CD4-positive, alpha-beta T cell treated with Interleukin-10 for 1 hour (primary cell): ENCODE measurements at regions not wholly inside any gene's neighbourhood (a gene's known extent, or its start where the extent isn't known, plus 50 kb on each side); places are given as distances from the start of the nearest gene placed in this dataset.

Experiments used
- DNase-seq: peaks from one replicate; pipeline ENCODE4 v3.0.0-alpha.2; 2020

GRCh38 chr18:47530695-47531094, 279.2 kb upstream of the SKOR2 start:
- no peak for DNase-seq

GRCh38 chr18:47528343-47528742, 276.9 kb upstream of the SKOR2 start:
- DNase-seq, result no peak

GRCh38 chr18:47526147-47526546, 274.7 kb upstream of the SKOR2 start:
- no peak for DNase-seq

- DNase-seq, result no peak
These were observed 270.9 kb upstream of the SKOR2 start for GRCh38 chr18:47522359-47522758.

- no peak for DNase-seq
These were observed 268.8 kb upstream of the SKOR2 start for GRCh38 chr18:47520263-47520662.

- no peak for DNase-seq
These were observed 268.2 kb upstream of the SKOR2 start for GRCh38 chr18:47519706-47520105.

GRCh38 chr18:47519277-47519676, 267.8 kb upstream of the SKOR2 start:
- no peak for DNase-seq

- DNase-seq, result no peak
These were observed 262.2 kb upstream of the SKOR2 start for GRCh38 chr18:47513614-47514013.

- no peak for DNase-seq
These were observed 261.4 kb upstream of the SKOR2 start for GRCh38 chr18:47512726-47513435.

GRCh38 chr18:47512056-47512455, 260.6 kb upstream of the SKOR2 start:
- DNase-seq, result no peak

- DNase-seq, result no peak
These were observed 259.4 kb upstream of the SKOR2 start for GRCh38 chr18:47510831-47511230.

GRCh38 chr18:47507651-47508050, 256.2 kb upstream of the SKOR2 start:
- no peak for DNase-seq

GRCh38 chr18:47506897-47507296, 255.4 kb upstream of the SKOR2 start:
- no peak for DNase-seq

- DNase-seq, result no peak
These were observed 250.5 kb upstream of the SKOR2 start for GRCh38 chr18:47501946-47502345.

GRCh38 chr18:47500930-47501329, 249.5 kb upstream of the SKOR2 start:
- no peak for DNase-seq

- DNase-seq, result no peak
These were observed 241.2 kb upstream of the SKOR2 start for GRCh38 chr18:47492691-47493090.

GRCh38 chr18:47490882-47491281, 239.4 kb upstream of the SKOR2 start:
- no peak for DNase-seq

GRCh38 chr18:47485221-47485797, 233.8 kb upstream of the SKOR2 start:
- no peak for DNase-seq

- no peak for DNase-seq
These were observed 232.6 kb upstream of the SKOR2 start for GRCh38 chr18:47484068-47484467.

- DNase-seq, result no peak
These were observed 228.7 kb upstream of the SKOR2 start for GRCh38 chr18:47480166-47480565.

- DNase-seq, result no peak
These were observed 220.3 kb upstream of the SKOR2 start for GRCh38 chr18:47471784-47472183.

GRCh38 chr18:47470941-47471340, 219.5 kb upstream of the SKOR2 start:
- DNase-seq, result no peak

GRCh38 chr18:47469576-47469975, 218.1 kb upstream of the SKOR2 start:
- no peak for DNase-seq

GRCh38 chr18:47461977-47462376, 210.5 kb upstream of the SKOR2 start:
- no peak for DNase-seq

- no peak for DNase-seq
These were observed 210.0 kb upstream of the SKOR2 start for GRCh38 chr18:47461406-47461948.
